ENCODE measurements at regions not wholly inside any gene's neighbourhood (a gene's known extent, or its start where the extent isn't known, plus 50 kb on each side); places are given as distances from the start of the nearest gene placed in this dataset.

- TF ChIP-seq, protein P1, sequence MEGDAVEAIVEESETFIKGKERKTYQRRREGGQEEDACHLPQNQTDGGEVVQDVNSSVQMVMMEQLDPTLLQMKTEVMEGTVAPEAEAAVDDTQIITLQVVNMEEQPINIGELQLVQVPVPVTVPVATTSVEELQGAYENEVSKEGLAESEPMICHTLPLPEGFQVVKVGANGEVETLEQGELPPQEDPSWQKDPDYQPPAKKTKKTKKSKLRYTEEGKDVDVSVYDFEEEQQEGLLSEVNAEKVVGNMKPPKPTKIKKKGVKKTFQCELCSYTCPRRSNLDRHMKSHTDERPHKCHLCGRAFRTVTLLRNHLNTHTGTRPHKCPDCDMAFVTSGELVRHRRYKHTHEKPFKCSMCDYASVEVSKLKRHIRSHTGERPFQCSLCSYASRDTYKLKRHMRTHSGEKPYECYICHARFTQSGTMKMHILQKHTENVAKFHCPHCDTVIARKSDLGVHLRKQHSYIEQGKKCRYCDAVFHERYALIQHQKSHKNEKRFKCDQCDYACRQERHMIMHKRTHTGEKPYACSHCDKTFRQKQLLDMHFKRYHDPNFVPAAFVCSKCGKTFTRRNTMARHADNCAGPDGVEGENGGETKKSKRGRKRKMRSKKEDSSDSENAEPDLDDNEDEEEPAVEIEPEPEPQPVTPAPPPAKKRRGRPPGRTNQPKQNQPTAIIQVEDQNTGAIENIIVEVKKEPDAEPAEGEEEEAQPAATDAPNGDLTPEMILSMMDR (IDR thresholded peaks at IDR 0.05): no peak
- TF ChIP-seq POLR2A (IDR thresholded peaks at IDR 0.05): no peak
These were observed 374.2 kb upstream of the F9 start for GRCh38 chrX:139156356-139156755.
